Ovary (tissue), 3 donors: ENCODE measurements at regions not wholly inside any gene's neighbourhood (a gene's known extent, or its start where the extent isn't known, plus 50 kb on each side); places are given as distances from the start of the nearest gene placed in this dataset.

Source experiments
- POLR2A ChIP-seq: fragments of 450-650 bp; IDR thresholded peaks from one replicate; pipeline ENCODE4 v1.6.1; 2017; ENCODE audit warnings: antibody characterized with exemption, mild to moderate bottlenecking, moderate library complexity
- TF ChIP-seq, protein P1 (sequence below), 3 donors: fragments of 450-650 bp in 2 of 3; fragments of 200-600 bp in 1 of 3; IDR thresholded peaks; one replicate each; pipeline versions ENCODE4 v1.5.1 to v1.8.0; 2016 to 2022; ENCODE audit warnings: antibody characterized with exemption in 3 of 3, mild to moderate bottlenecking in 1 of 3
- donor health status: DM: no; HTN: no; CAD: no.

DNA sequence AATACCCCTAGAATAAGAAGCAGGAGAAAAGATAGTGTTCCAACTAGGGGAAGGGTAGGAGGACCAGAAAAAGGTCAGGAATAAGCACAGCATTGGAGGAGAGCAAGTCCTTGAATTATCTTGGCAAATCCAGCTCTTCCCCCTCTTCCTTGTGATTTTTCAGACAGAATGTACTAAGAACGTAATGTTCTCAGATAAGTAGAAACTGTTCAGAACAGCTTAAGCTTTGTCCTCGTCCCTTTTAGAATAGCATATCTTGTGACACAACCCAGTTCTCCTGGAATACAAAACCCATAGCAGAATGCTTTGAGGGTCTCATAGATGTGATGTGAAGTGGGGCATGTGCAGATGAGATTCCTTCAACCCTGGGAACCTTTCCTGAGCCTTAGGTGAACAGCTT is 97.4 kb downstream of the EMB start:
- TF ChIP-seq, protein P1, sequence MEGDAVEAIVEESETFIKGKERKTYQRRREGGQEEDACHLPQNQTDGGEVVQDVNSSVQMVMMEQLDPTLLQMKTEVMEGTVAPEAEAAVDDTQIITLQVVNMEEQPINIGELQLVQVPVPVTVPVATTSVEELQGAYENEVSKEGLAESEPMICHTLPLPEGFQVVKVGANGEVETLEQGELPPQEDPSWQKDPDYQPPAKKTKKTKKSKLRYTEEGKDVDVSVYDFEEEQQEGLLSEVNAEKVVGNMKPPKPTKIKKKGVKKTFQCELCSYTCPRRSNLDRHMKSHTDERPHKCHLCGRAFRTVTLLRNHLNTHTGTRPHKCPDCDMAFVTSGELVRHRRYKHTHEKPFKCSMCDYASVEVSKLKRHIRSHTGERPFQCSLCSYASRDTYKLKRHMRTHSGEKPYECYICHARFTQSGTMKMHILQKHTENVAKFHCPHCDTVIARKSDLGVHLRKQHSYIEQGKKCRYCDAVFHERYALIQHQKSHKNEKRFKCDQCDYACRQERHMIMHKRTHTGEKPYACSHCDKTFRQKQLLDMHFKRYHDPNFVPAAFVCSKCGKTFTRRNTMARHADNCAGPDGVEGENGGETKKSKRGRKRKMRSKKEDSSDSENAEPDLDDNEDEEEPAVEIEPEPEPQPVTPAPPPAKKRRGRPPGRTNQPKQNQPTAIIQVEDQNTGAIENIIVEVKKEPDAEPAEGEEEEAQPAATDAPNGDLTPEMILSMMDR (IDR thresholded peaks at IDR 0.05), result no peak
- no peak for TF ChIP-seq POLR2A
